ENCODE measurements at regions not wholly inside any gene's neighbourhood (a gene's known extent, or its start where the extent isn't known, plus 50 kb on each side); places are given as distances from the start of the nearest gene placed in this dataset.
A peak's percentile ranks its signal among the peaks of the same experiment; 100 is the strongest.

- Histone ChIP-seq H3K4me2 (no peak overlapping the region), H3K27me3 (no peaks in the 10 kb centered on the region), H3K9me3 (no peaks in the 10 kb centered on the region), H4K20me1 (no peaks in the 10 kb centered on the region), H3K27ac (no peak overlapping the region), H3K36me3 (peaks cover 46% of the 10 kb centered on the region), H3K4me1 (0 out of 2 replicates have a peak, but pooled peaks cover 8% of the 10 kb centered on the region), H3K4me3 (no peak overlapping the region), H3K9ac (no peak overlapping the region)
- no peak for TF ChIP-seq Cebpa-rat (IDR thresholded peaks at IDR 0.05)
Measured at GRCh38 chr10:128318913-128319312, 192.7 kb upstream of the MKI67 start.

GRCh38 chr10:128322106-128322505 is 195.9 kb upstream of the MKI67 start:
- Histone ChIP-seq H3K4me2 (0 out of 2 replicates have a peak overlapping the region, but pooled peaks have one; percentile 2), H3K4me3 (no peak overlapping the region), H4K20me1 (no peaks in the 10 kb centered on the region), H3K27me3 (no peaks in the 10 kb centered on the region), H3K9me3 (peaks cover 8% of the 10 kb centered on the region; the same call in 1 of the 2 replicates), H3K36me3 (peaks cover 14% of the 10 kb centered on the region), H3K4me1 (0 out of 2 replicates have a peak, but pooled peaks cover 8% of the 10 kb centered on the region), H3K27ac (no peak overlapping the region), H3K9ac (no peak overlapping the region)
- no peak for TF ChIP-seq Cebpa-rat (IDR thresholded peaks at IDR 0.05)

DNA sequence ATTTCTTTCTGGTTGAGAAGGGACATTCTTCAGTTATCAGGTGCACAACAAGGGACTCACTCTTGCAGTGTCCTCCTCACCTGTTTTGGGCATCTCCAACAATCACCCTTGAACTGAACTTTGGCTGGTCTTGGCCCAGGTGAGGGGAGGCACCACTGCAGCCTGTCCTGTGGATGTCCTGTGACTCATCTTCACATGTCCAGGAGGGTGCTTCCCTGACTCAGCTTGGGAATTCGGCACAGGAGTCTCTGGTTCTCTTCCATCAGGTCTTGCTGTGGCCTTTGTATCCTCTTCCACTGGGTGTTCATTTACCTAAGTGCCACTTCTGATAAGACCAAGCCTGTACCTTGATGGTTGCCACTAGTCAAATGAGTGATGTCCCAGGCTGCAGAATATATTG is 196.7 kb upstream of the MKI67 start:
- Histone ChIP-seq H3K36me3 (peaks cover 10% of the 10 kb centered on the region; the same call in 1 of the 2 replicates), H3K27me3 (no peaks in the 10 kb centered on the region), H4K20me1 (no peaks in the 10 kb centered on the region), H3K27ac (no peak overlapping the region), H3K9me3 (peaks cover 16% of the 10 kb centered on the region), H3K4me2 (no peak overlapping the region), H3K4me1 (0 out of 2 replicates have a peak, but pooled peaks cover 8% of the 10 kb centered on the region), H3K4me3 (no peak overlapping the region), H3K9ac (no peak overlapping the region)
- no peak for TF ChIP-seq Cebpa-rat (IDR thresholded peaks at IDR 0.05)

DNA sequence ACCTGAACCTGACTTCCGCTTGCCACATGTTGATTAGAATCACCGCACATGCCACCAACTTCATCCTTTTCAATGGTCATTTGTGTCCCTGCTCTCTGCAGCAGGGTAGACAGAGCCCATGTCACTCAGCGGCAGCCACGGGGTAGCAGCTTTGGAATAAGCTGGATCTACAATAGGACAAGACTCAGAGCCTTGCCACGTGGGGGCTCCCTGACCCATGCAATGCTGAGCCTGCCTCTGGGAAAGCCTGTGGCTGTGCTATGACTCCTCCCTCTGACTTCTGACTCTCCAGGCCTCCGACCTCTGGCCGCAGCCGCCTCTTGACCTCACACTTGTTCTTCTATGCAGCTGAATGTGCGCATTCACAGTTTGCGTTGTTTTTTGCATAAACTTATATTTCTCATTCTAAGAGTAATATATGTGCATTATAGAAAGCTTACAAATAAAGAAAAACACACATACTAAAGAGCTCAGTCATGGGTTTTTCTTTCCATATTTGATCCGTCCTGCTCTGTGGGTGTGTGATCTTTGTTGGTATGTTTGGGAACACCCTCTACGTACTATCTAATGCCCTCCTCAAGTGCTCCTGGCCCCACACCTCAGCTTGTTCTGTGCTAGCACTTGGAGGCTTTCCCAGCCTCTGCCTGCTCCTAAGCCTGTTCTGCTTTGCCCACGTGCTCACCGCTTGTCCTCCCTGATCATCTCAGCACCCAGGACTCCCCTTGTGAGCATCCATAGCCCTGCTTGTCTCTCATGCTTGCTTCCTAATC is 198.0 kb upstream of the MKI67 start:
- Histone ChIP-seq H3K4me3 (no peak overlapping the region), H3K9me3 (peaks cover 16% of the 10 kb centered on the region), H4K20me1 (no peaks in the 10 kb centered on the region), H3K36me3 (peaks cover 6% of the 10 kb centered on the region; the same call in 1 of the 2 replicates), H3K9ac (no peak overlapping the region), H3K27ac (no peak overlapping the region), H3K4me2 (no peak overlapping the region), H3K27me3 (no peaks in the 10 kb centered on the region), H3K4me1 (0 out of 2 replicates have a peak, but pooled peaks cover 8% of the 10 kb centered on the region)
- no peak for TF ChIP-seq Cebpa-rat (IDR thresholded peaks at IDR 0.05)

- H3K9me3 ChIP-seq = peaks cover 16% of the 10 kb centered on the region
- H3K27me3 ChIP-seq = no peaks in the 10 kb centered on the region
- no peaks in the 10 kb centered on the region for H3K36me3 ChIP-seq
- 0 out of 2 replicates have a peak, but pooled peaks cover 8% of the 10 kb centered on the region for H3K4me1 ChIP-seq
- H3K4me3 ChIP-seq = no peak overlapping the region
- H3K9ac ChIP-seq = no peak overlapping the region
- no peak overlapping the region for H3K4me2 ChIP-seq
- no peak overlapping the region for H3K27ac ChIP-seq
- TF ChIP-seq Cebpa-rat (IDR thresholded peaks at IDR 0.05) = no peak
- H4K20me1 ChIP-seq = no peaks in the 10 kb centered on the region
Measured at GRCh38 chr10:128325788-128326187, 199.6 kb upstream of the MKI67 start.

DNA sequence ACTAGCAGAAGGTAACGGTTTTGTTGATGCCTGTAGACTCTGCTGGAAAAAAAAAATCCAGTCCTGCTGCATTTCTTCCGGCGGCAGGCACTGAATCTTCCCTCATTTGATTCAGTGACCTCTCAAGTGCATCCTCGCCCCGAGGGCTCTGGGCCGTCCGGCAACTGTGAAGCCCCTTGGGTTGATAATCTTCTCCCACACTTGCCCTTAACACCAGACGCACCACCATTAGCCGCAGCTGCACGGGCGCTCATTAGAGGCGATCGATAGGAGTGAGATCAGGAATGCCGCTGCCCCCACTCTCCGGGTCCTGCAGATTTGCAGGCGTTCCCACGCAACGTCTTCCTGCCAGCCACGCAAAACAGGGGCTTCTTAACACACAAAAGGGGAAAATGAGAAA is 200.0 kb upstream of the MKI67 start:
- Histone ChIP-seq H3K9ac (no peak overlapping the region), H3K36me3 (no peaks in the 10 kb centered on the region), H3K27me3 (no peaks in the 10 kb centered on the region), H3K4me2 (no peak overlapping the region), H3K4me1 (0 out of 2 replicates have a peak, but pooled peaks cover 8% of the 10 kb centered on the region), H3K4me3 (no peak overlapping the region), H4K20me1 (no peaks in the 10 kb centered on the region), H3K9me3 (peaks cover 16% of the 10 kb centered on the region), H3K27ac (no peak overlapping the region)
- TF ChIP-seq Cebpa-rat (IDR thresholded peaks at IDR 0.05) = no peak

- peaks cover 16% of the 10 kb centered on the region for H3K9me3 ChIP-seq
- H3K4me3 ChIP-seq = no peak overlapping the region
- H3K9ac ChIP-seq = no peak overlapping the region
- H3K27me3 ChIP-seq = no peaks in the 10 kb centered on the region
- 0 out of 2 replicates have a peak, but pooled peaks cover 8% of the 10 kb centered on the region for H3K4me1 ChIP-seq
- H3K4me2 ChIP-seq = no peak overlapping the region
- H3K27ac ChIP-seq = no peak overlapping the region
- H3K36me3 ChIP-seq = no peaks in the 10 kb centered on the region
- TF ChIP-seq Cebpa-rat (IDR thresholded peaks at IDR 0.05) = no peak
- H4K20me1 ChIP-seq = no peaks in the 10 kb centered on the region
Measured at GRCh38 chr10:128326851-128327250, 200.6 kb upstream of the MKI67 start.

- Histone ChIP-seq H4K20me1 (no peaks in the 10 kb centered on the region), H3K4me2 (no peak overlapping the region), H3K9ac (no peak overlapping the region), H3K27ac (no peak overlapping the region), H3K27me3 (no peaks in the 10 kb centered on the region), H3K9me3 (peaks cover 16% of the 10 kb centered on the region), H3K4me1 (no peaks in the 10 kb centered on the region), H3K4me3 (no peak overlapping the region), H3K36me3 (no peaks in the 10 kb centered on the region)
- TF ChIP-seq Cebpa-rat (IDR thresholded peaks at IDR 0.05) = no peak
Measured at GRCh38 chr10:128336401-128336800, 210.2 kb upstream of the MKI67 start.

DNA sequence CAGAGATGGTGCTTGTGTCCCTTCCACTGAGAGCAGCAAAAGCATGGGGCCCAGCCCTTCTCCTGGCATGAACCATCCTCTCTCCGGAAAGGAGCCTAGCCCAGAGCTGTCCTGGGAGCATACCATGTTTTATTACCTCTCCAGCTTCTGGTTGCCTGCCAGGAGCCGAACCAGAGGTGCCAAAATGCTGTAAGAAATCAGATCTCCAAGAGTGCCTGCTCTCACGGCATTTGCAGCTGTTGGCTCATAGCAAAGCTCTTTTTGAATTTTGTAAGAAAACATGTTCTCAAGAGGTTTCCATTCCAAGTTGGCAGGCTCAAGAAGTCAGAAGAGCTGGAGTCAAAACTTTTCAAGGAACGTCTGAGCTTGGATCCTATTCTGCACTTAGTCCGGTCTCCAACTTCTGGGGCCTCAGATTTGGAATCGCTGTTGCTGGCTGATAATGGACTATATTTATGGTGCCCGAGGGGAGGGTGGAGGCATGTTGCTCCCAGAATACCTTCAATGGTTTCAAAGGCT is 211.7 kb upstream of the MKI67 start:
- Histone ChIP-seq H3K9me3 (peaks cover 10% of the 10 kb centered on the region), H3K9ac (no peak overlapping the region), H3K27me3 (no peaks in the 10 kb centered on the region), H3K4me2 (no peak overlapping the region), H3K27ac (no peak overlapping the region), H4K20me1 (no peaks in the 10 kb centered on the region), H3K4me1 (no peaks in the 10 kb centered on the region), H3K36me3 (no peaks in the 10 kb centered on the region), H3K4me3 (no peak overlapping the region)
- TF ChIP-seq Cebpa-rat (IDR thresholded peaks at IDR 0.05) = no peak

DNA sequence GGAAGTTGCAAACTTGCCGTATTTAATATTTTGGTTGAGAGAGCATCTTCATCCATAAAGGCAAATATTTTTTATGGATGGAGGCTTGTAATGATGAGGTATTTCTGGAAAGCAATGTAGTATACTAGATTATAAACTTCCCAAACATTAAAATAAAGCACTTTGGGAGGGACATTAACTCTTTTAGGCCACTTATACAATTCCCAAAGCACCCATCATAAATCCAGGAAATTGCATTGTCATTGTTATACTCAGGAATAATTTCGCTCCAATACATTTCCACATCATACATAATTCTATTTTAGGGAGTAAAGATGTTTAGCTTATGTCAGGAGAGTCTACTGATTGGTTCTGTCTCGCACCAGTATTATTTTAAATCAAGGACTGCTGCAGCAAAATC is 212.7 kb upstream of the MKI67 start:
- Histone ChIP-seq H3K36me3 (no peaks in the 10 kb centered on the region), H3K27ac (no peak overlapping the region), H3K9me3 (0 out of 2 replicates have a peak, but pooled peaks cover under 1% of the 10 kb centered on the region), H3K4me2 (no peak overlapping the region), H3K27me3 (no peaks in the 10 kb centered on the region), H3K4me3 (no peak overlapping the region), H3K9ac (no peak overlapping the region), H3K4me1 (no peaks in the 10 kb centered on the region), H4K20me1 (no peaks in the 10 kb centered on the region)
- no peak for TF ChIP-seq Cebpa-rat (IDR thresholded peaks at IDR 0.05)
